ENCODE measurements at regions not wholly inside any gene's neighbourhood (a gene's known extent, or its start where the extent isn't known, plus 50 kb on each side); places are given as distances from the start of the nearest gene placed in this dataset.

DNA sequence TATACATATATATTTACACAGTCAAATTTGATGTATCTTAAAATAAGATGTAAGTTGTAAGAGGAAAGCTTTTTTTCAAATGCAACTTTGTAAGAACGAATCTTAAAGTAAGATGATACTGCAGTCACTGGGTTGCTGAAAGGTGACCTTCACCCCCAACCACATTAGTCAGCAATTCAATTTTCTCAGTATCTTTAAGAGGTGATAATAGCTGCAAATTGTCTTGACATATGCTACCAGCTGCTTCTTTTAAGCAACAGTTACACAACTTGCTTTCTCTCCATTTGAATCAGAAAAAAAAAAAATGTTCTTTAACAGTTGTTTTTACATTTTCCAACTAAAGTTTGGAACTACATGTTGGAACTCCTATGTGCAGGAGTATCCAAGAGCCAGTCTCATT is 246.6 kb upstream of the CCNG1 start:
- intact Hi-C loops (cut with DNase I): no loop called here
- H3K4me1 ChIP-seq: no peaks in the 10 kb centered on the region
- H3K27ac ChIP-seq: no peak overlapping the region
- H3K4me3 ChIP-seq: no peak overlapping the region
- H3K36me3 ChIP-seq: no peaks in the 10 kb centered on the region
- DNase-seq (no peak), ATAC-seq (no peak)
- no peak for TF ChIP-seq CTCF (IDR thresholded peaks at IDR 0.05)
- H3K27me3 ChIP-seq (ENCODE audit: low read depth): no peaks in the 10 kb centered on the region
- no peaks in the 10 kb centered on the region for H3K9me3 ChIP-seq

DNA sequence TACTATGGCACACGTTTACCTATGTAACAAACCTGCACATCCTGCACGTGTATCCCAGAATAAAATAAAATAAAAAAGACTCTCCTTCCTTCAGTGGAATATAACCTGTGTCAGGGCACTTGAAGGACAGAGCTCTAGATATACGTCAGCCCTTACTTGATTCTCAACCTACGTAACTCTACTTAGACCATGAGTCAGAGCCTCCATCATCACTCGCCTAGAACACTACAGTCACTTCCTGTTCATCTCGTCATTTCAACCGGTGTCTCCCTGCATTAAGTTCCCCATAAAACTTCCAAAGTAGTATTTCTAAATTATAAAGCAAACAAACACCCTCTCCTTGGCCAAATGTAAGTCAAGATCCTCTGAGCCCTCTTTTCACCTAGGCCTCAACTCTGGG is 243.5 kb upstream of the CCNG1 start:
- Histone ChIP-seq H3K27ac (no peak overlapping the region), H3K9me3 (no peaks in the 10 kb centered on the region), H3K4me3 (no peak overlapping the region), H3K27me3 (ENCODE audit: low read depth) (no peaks in the 10 kb centered on the region), H3K4me1 (no peaks in the 10 kb centered on the region), H3K36me3 (no peaks in the 10 kb centered on the region)
- ATAC-seq: no peak
- DNase-seq: no peak
- intact Hi-C loops (cut with DNase I): no loop called here
- TF ChIP-seq CTCF (IDR thresholded peaks at IDR 0.05): no peak

GRCh38 chr5:163205645-163206044 is 231.8 kb upstream of the CCNG1 start:
- Histone ChIP-seq H3K27me3 (ENCODE audit: low read depth) (no peaks in the 10 kb centered on the region), H3K4me3 (no peak overlapping the region), H3K9me3 (no peaks in the 10 kb centered on the region), H3K27ac (no peak overlapping the region), H3K4me1 (no peaks in the 10 kb centered on the region), H3K36me3 (no peaks in the 10 kb centered on the region)
- no peak for DNase-seq
- intact Hi-C loops (cut with DNase I): no loop called here
- ATAC-seq: no peak
- no peak for TF ChIP-seq CTCF (IDR thresholded peaks at IDR 0.05)

GRCh38 chr5:163221581-163221980 is 215.8 kb upstream of the CCNG1 start:
- Histone ChIP-seq H3K9me3 (no peaks in the 10 kb centered on the region), H3K27me3 (ENCODE audit: low read depth) (no peaks in the 10 kb centered on the region), H3K4me1 (no peaks in the 10 kb centered on the region), H3K36me3 (no peaks in the 10 kb centered on the region), H3K27ac (no peak overlapping the region), H3K4me3 (no peak overlapping the region)
- no peak for ATAC-seq
- no peak for DNase-seq
- no peak for TF ChIP-seq CTCF (IDR thresholded peaks at IDR 0.05)
- intact Hi-C loops (cut with DNase I): no loop called here

DNA sequence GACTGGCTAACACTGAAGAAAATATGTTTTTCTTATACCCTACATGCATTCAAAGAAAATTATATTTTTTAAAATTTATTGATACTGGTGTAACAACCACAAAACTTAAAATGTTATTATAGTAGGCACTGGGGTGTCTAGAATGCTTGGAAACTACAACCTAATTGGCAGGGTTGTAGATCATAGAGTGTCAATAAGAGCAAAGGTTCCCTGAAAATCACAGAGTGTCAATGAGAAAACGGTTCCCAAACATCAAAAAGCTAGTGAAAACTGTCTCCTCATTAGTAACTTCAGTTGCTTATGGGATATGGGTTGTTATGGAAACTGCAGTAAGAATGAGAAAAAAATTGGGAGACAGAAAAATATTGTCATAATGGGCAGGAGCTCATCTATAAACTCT is 214.4 kb upstream of the CCNG1 start:
- Histone ChIP-seq H3K4me3 (no peak overlapping the region), H3K27ac (no peak overlapping the region), H3K36me3 (no peaks in the 10 kb centered on the region), H3K9me3 (no peaks in the 10 kb centered on the region), H3K27me3 (ENCODE audit: low read depth) (no peaks in the 10 kb centered on the region), H3K4me1 (no peaks in the 10 kb centered on the region)
- intact Hi-C loops (cut with DNase I): no loop called here
- TF ChIP-seq CTCF (IDR thresholded peaks at IDR 0.05): no peak
- DNase-seq (no peak), ATAC-seq (no peak)

GRCh38 chr5:163244445-163244987 is 192.9 kb upstream of the CCNG1 start:
- no peaks in the 10 kb centered on the region for H3K9me3 ChIP-seq
- no peak for TF ChIP-seq CTCF (IDR thresholded peaks at IDR 0.05)
- no peaks in the 10 kb centered on the region for H3K4me1 ChIP-seq
- no peaks in the 10 kb centered on the region for H3K27me3 ChIP-seq (ENCODE audit: low read depth)
- intact Hi-C loops (cut with DNase I): no loop called here
- H3K36me3 ChIP-seq: no peaks in the 10 kb centered on the region
- no peak overlapping the region for H3K27ac ChIP-seq
- ATAC-seq: no peak
- H3K4me3 ChIP-seq: no peak overlapping the region
- DNase-seq: no peak
